ENCODE measurements at regions not wholly inside any gene's neighbourhood (a gene's known extent, or its start where the extent isn't known, plus 50 kb on each side); places are given as distances from the start of the nearest gene placed in this dataset.

- no peak overlapping the region for H3K4me2 ChIP-seq (ENCODE audit: low read depth, low read length, poor library complexity, severe bottlenecking)
- H3F3A ChIP-seq (ENCODE audit: insufficient read depth) = no peaks in the 10 kb centered on the region
- H3K4me3 ChIP-seq (ENCODE audit: insufficient read depth, low read length, poor library complexity, severe bottlenecking) = no peak overlapping the region
- H3K9ac ChIP-seq (ENCODE audit: low read length) = no peak overlapping the region
- no peak overlapping the region for H2AFZ ChIP-seq (ENCODE audit: low read depth, low read length, severe bottlenecking)
- H3K9me2 ChIP-seq (replicated peaks; ENCODE audit: insufficient read depth, low read length) = no peaks in the 10 kb centered on the region
- H3K36me3 ChIP-seq (ENCODE audit: low read length) = no peaks in the 10 kb centered on the region
- H3K9me3 ChIP-seq (ENCODE audit: insufficient read depth, low read length) = no peaks in the 10 kb centered on the region
- H3K79me2 ChIP-seq (ENCODE audit: insufficient read depth, low read length) = no peaks in the 10 kb centered on the region
- no peaks in the 10 kb centered on the region for H3K27me3 ChIP-seq (ENCODE audit: low read length)
- no peaks in the 10 kb centered on the region for H4K20me1 ChIP-seq (ENCODE audit: low read depth, low read length)
- no peak overlapping the region for H3K27ac ChIP-seq (ENCODE audit: low read depth, low read length)
- no peak for TF ChIP-seq EZH2phosphoT487 (conservative IDR thresholded peaks at IDR 0.05; ENCODE audit: low read length)
- TF ChIP-seq CTCF (IDR thresholded peaks at IDR 0.05; ENCODE audit: insufficient read depth, low read length, poor library complexity, severe bottlenecking) = no peak
These were observed 119.7 kb downstream of the CAPZA3 start for GRCh38 chr12:18857656-18858055.

GRCh38 chr12:18859400-18859799 is 121.5 kb downstream of the CAPZA3 start:
- H3K36me3 ChIP-seq (ENCODE audit: low read length) = no peaks in the 10 kb centered on the region
- H4K20me1 ChIP-seq (ENCODE audit: low read depth, low read length) = no peaks in the 10 kb centered on the region
- no peak overlapping the region for H2AFZ ChIP-seq (ENCODE audit: low read depth, low read length, severe bottlenecking)
- no peak overlapping the region for H3K27ac ChIP-seq (ENCODE audit: low read depth, low read length)
- H3K27me3 ChIP-seq (ENCODE audit: low read length) = no peaks in the 10 kb centered on the region
- H3K9me2 ChIP-seq (replicated peaks; ENCODE audit: insufficient read depth, low read length) = no peaks in the 10 kb centered on the region
- no peak overlapping the region for H3K9ac ChIP-seq (ENCODE audit: low read length)
- H3K9me3 ChIP-seq (ENCODE audit: insufficient read depth, low read length) = no peaks in the 10 kb centered on the region
- no peaks in the 10 kb centered on the region for H3K79me2 ChIP-seq (ENCODE audit: insufficient read depth, low read length)
- no peak overlapping the region for H3K4me2 ChIP-seq (ENCODE audit: low read depth, low read length, poor library complexity, severe bottlenecking)
- no peaks in the 10 kb centered on the region for H3F3A ChIP-seq (ENCODE audit: insufficient read depth)
- no peak overlapping the region for H3K4me3 ChIP-seq (ENCODE audit: insufficient read depth, low read length, poor library complexity, severe bottlenecking)
- no peak for TF ChIP-seq CTCF (IDR thresholded peaks at IDR 0.05; ENCODE audit: insufficient read depth, low read length, poor library complexity, severe bottlenecking)

GRCh38 chr12:18861287-18861858 is 123.5 kb downstream of the CAPZA3 start:
- H3K4me2 ChIP-seq (ENCODE audit: low read depth, low read length, poor library complexity, severe bottlenecking) = no peak overlapping the region
- no peak overlapping the region for H3K27ac ChIP-seq (ENCODE audit: low read depth, low read length)
- no peaks in the 10 kb centered on the region for H3F3A ChIP-seq (ENCODE audit: insufficient read depth)
- no peaks in the 10 kb centered on the region for H3K9me3 ChIP-seq (ENCODE audit: insufficient read depth, low read length)
- no peaks in the 10 kb centered on the region for H3K36me3 ChIP-seq (ENCODE audit: low read length)
- H3K4me3 ChIP-seq (ENCODE audit: insufficient read depth, low read length, poor library complexity, severe bottlenecking) = no peak overlapping the region
- H3K27me3 ChIP-seq (ENCODE audit: low read length) = no peaks in the 10 kb centered on the region
- H4K20me1 ChIP-seq (ENCODE audit: low read depth, low read length) = no peaks in the 10 kb centered on the region
- H2AFZ ChIP-seq (ENCODE audit: low read depth, low read length, severe bottlenecking) = no peak overlapping the region
- H3K9me2 ChIP-seq (replicated peaks; ENCODE audit: insufficient read depth, low read length) = no peaks in the 10 kb centered on the region
- TF ChIP-seq EZH2phosphoT487 (conservative IDR thresholded peaks at IDR 0.05; ENCODE audit: low read length) (no peak), CTCF (IDR thresholded peaks at IDR 0.05; ENCODE audit: insufficient read depth, low read length, poor library complexity, severe bottlenecking) (peak; percentile 27)
- H3K79me2 ChIP-seq (ENCODE audit: insufficient read depth, low read length) = no peaks in the 10 kb centered on the region
- no peak overlapping the region for H3K9ac ChIP-seq (ENCODE audit: low read length)

All from SU-DHL-6 (cell line).